Prostate gland (tissue), 2 donors: ENCODE measurements at regions not wholly inside any gene's neighbourhood (a gene's known extent, or its start where the extent isn't known, plus 50 kb on each side); places are given as distances from the start of the nearest gene placed in this dataset.

Experiments
- DNase-seq: peaks from one replicate; pipeline ENCODE4 v3.0.0-alpha.2; 2019; ENCODE audit warnings: low spot score
- H3K27ac ChIP-seq, 2 donors: fragments of 200-600 bp; sonication (generic); 2 replicates each; pipeline ENCODE4 v1.5.1; 2017 to 2019
- H3K27me3 ChIP-seq: fragments of 200-600 bp; sonication (generic); replicated peaks from 2 replicates; pipeline ENCODE4 v1.5.1; 2019; ENCODE audit not compliant: insufficient read depth
- H3K36me3 ChIP-seq, 2 donors: fragments of 200-600 bp; sonication (generic); 1 replicate in 1 of 2; 2 replicates in 1 of 2; pipeline versions ENCODE4 v1.5.1 to v1.8.1; 2017 to 2019
- H3K4me1 ChIP-seq: fragments of 200-600 bp; sonication (generic); replicated peaks from 2 replicates; pipeline ENCODE4 v1.5.1; 2019
- H3K4me3 ChIP-seq, 2 donors: fragments of 200-600 bp; sonication (generic); 2 replicates each; pipeline ENCODE4 v1.5.1; 2017 to 2019
- H3K9me3 ChIP-seq: fragments of 200-600 bp; sonication (generic); 2 replicates; pipeline ENCODE4 v1.5.1; 2017
- POLR2A ChIP-seq: fragments of 450-650 bp; IDR thresholded peaks from one replicate; pipeline ENCODE4 v1.6.1; 2016; ENCODE audit warnings: antibody characterized with exemption, mild to moderate bottlenecking
- POLR2AphosphoS5 ChIP-seq: sonication (generic); formaldehyde crosslinking; IDR thresholded peaks from one replicate; pipeline ENCODE4 v1.6.1; 2017; ENCODE audit warnings: antibody characterized with exemption
- WGBS: methylation state at CpG from one replicate; pipeline ENCODE4 v1.1.5; 2018; 5-methylcytosine and 5-hydroxymethylcytosine counted together
- intact Hi-C: fragments of 100-400 bp; cut with DNase I; formaldehyde crosslinking; loops from one replicate; pipeline ENCODE4 v1.14.2; 2022
- TF ChIP-seq, protein P1 (sequence below), 4 experiments: fragments of 200-600 bp in 2 of 4; fragments of 450-650 bp in 2 of 4; sonication (generic) in 2 of 4; IDR thresholded peaks; 1 replicate in 3 of 4; 2 replicates in 1 of 4; pipeline ENCODE4 v1.5.1; 2016 to 2019; ENCODE audit warnings: antibody characterized with exemption in 4 of 4, mild to moderate bottlenecking in 2 of 4, moderate library complexity in 2 of 4

DNA sequence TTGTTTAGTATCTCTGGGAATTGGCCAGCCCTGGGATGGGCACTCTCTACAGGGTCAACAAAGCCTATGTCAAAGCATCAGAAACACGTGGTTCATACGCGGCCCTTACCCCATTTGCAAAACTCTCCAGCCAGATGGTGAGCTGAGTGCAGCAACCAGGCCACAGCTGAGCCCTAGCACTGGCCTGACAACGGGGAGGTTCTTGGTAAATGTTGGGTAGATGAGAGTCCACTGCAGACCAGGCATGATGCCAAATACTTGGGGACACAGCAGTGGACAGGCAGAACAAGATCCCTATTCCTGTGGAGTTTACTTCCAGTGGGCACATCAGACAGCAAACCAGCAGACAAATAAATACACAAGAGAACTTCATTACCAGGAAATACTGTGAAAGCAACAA is 172.1 kb upstream of the SYT13 start:
- Histone ChIP-seq H3K27ac (no peak overlapping the region), H3K4me3 (no peak overlapping the region), H3K9me3 (no peaks in the 10 kb centered on the region), H3K36me3 (no peaks in the 10 kb centered on the region), H3K4me1 (no peaks in the 10 kb centered on the region), H3K27me3 (no peaks in the 10 kb centered on the region)
- intact Hi-C loops, result no loop called here
- no peak for DNase-seq
- 92% methylated on average over 4 of the region's 4 CpGs for WGBS
- TF ChIP-seq POLR2A (no peak), POLR2AphosphoS5 (no peak)
- TF ChIP-seq, protein P1, sequence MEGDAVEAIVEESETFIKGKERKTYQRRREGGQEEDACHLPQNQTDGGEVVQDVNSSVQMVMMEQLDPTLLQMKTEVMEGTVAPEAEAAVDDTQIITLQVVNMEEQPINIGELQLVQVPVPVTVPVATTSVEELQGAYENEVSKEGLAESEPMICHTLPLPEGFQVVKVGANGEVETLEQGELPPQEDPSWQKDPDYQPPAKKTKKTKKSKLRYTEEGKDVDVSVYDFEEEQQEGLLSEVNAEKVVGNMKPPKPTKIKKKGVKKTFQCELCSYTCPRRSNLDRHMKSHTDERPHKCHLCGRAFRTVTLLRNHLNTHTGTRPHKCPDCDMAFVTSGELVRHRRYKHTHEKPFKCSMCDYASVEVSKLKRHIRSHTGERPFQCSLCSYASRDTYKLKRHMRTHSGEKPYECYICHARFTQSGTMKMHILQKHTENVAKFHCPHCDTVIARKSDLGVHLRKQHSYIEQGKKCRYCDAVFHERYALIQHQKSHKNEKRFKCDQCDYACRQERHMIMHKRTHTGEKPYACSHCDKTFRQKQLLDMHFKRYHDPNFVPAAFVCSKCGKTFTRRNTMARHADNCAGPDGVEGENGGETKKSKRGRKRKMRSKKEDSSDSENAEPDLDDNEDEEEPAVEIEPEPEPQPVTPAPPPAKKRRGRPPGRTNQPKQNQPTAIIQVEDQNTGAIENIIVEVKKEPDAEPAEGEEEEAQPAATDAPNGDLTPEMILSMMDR (IDR thresholded peaks at IDR 0.05), result no peak

DNA sequence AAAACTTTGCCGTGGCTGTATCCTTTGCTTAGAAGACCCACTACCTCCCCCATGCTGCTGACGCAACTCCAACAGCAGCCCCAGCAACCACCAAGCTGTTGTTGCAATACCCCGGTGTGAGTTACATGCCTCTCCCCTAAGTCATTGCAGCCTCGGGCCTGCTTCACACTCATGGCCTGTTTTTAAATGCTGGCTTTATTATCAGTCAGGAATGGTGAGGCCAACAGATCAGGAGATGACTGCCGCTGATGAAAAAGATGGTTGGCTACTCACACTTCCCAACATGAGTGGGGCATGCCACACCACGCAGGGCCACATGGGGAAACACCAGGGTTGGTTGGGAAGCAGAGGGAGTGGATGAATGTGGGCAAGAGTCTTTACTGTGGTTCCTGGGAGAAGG is 171.5 kb upstream of the SYT13 start:
- DNase-seq, result no peak
- Histone ChIP-seq H3K27ac (no peak overlapping the region), H3K36me3 (no peaks in the 10 kb centered on the region), H3K9me3 (no peaks in the 10 kb centered on the region), H3K4me1 (no peaks in the 10 kb centered on the region), H3K27me3 (no peaks in the 10 kb centered on the region), H3K4me3 (no peak overlapping the region)
- WGBS, result 85% methylated on average over 6 of the region's 6 CpGs
- TF ChIP-seq, protein P1 (IDR thresholded peaks at IDR 0.05), result no peak
- no peak for TF ChIP-seq POLR2A
- TF ChIP-seq POLR2AphosphoS5, result no peak
- intact Hi-C loops, result no loop called here

DNA sequence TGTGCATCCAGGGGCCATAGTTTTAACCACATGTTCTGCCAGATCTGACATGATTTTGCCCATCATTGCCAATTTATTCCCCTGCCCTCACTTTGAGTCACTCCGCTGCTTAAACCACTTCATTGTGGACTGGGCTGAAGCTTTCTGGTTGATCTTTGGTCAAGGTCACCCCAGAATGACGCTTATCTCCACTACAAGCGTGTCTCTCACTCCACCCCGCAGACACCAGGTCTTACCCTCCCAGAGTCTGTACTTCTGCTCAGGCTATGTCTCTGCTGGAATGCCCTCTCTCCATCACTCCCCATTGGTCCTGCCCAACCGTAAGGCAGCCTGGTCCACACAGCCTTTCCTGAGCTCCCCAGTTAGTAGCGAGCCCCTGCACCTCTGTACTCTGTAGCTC is 170.5 kb upstream of the SYT13 start:
- no peaks in the 10 kb centered on the region for H3K27me3 ChIP-seq
- H3K4me3 ChIP-seq, result no peak overlapping the region
- 73% methylated on average over 6 of the region's 6 CpGs for WGBS
- H3K9me3 ChIP-seq, result no peaks in the 10 kb centered on the region
- H3K36me3 ChIP-seq, result no peaks in the 10 kb centered on the region
- no peak for DNase-seq
- intact Hi-C loops, result no loop called here
- no peaks in the 10 kb centered on the region for H3K4me1 ChIP-seq
- TF ChIP-seq POLR2A, result no peak
- TF ChIP-seq POLR2AphosphoS5, result no peak
- TF ChIP-seq, protein P1 (IDR thresholded peaks at IDR 0.05), result no peak
- H3K27ac ChIP-seq, result no peak overlapping the region

DNA sequence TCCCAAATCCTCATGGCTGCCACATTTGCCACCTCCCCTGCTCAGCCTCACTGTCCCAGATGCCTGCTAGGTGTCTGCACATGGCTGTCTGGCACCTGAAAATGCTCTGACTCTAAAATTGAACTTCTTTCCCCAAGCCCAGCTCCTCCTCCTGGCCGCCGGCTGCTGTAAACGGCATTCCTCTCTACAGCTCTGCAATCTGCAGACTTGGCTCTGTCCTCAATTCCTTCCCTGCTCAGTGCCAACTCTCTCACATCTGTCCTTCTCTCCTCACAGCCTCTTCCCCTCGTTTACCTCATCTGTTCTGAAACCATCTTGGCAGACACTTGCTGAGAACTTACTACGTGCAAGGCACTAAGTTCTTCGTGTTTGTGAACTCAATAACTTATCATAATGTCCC is 169.4 kb upstream of the SYT13 start:
- intact Hi-C loops, result no loop called here
- no peak overlapping the region for H3K27ac ChIP-seq
- TF ChIP-seq POLR2AphosphoS5, result no peak
- TF ChIP-seq POLR2A, result no peak
- TF ChIP-seq, protein P1 (IDR thresholded peaks at IDR 0.05), result no peak
- no peaks in the 10 kb centered on the region for H3K36me3 ChIP-seq
- H3K4me1 ChIP-seq, result no peaks in the 10 kb centered on the region
- 33% methylated on average over 6 of the region's 6 CpGs for WGBS
- H3K4me3 ChIP-seq, result no peak overlapping the region
- no peak for DNase-seq
- H3K27me3 ChIP-seq, result no peaks in the 10 kb centered on the region
- H3K9me3 ChIP-seq, result no peaks in the 10 kb centered on the region

DNA sequence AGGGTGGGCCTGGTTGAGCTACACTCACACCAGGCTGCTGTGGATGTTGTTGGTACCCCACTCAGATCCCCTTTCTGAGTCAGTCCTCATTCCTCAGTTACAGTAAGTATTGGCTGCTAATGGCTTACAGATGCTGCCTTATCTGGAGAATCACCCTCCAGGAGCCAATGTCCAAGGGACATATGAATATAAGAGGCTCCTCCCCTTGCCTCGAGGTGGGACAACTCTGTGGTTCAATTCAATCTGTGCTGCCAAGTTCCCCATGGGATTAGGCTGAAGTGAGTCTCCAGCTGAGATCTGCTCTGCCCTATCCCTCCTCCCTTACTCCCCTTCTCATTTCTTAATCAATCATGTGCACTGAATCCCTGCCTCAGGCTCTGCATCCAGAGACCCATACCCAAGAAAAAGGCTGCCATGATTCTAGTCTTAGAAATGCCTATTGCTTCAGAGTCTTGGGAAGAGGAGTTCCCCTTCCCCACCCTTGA is 168.8 kb upstream of the SYT13 start:
- intact Hi-C loops, result no loop called here
- H3K27me3 ChIP-seq, result no peaks in the 10 kb centered on the region
- WGBS, result 85% methylated on average over 1 of the region's 1 CpG
- H3K36me3 ChIP-seq, result no peaks in the 10 kb centered on the region
- H3K4me1 ChIP-seq, result no peaks in the 10 kb centered on the region
- no peak for TF ChIP-seq POLR2AphosphoS5
- no peak for TF ChIP-seq POLR2A
- TF ChIP-seq, protein P1 (IDR thresholded peaks at IDR 0.05), result no peak
- no peak overlapping the region for H3K4me3 ChIP-seq
- no peaks in the 10 kb centered on the region for H3K9me3 ChIP-seq
- no peak for DNase-seq
- H3K27ac ChIP-seq, result no peak overlapping the region
